ENCODE measurements at regions not wholly inside any gene's neighbourhood (a gene's known extent, or its start where the extent isn't known, plus 50 kb on each side); places are given as distances from the start of the nearest gene placed in this dataset.

- no peaks in the 10 kb centered on the region for H3K36me3 Mint-ChIP-seq
- H3K27ac Mint-ChIP-seq: no peak overlapping the region
- peak overlapping the region in 2 of 4 donors; percentile 30 to 33 for H3K4me3 Mint-ChIP-seq
- H3K4me1 Mint-ChIP-seq: peaks cover 0 to 11% (median 9%) of the 10 kb centered on the region in 3 donors
- H3K9me3 Mint-ChIP-seq: no peaks in the 10 kb centered on the region
- peaks cover 4% of the 10 kb centered on the region for H3K27me3 Mint-ChIP-seq
Measured at GRCh38 chr7:135843214-135843613, 94.6 kb upstream of the FAM180A start.

GRCh38 chr7:135842446-135843179, 94.0 kb upstream of the FAM180A start:
- Mint-ChIP-seq H3K9me3 (no peaks in the 10 kb centered on the region), H3K4me1 (peaks cover 0 to 11% (median 9%) of the 10 kb centered on the region in 3 donors), H3K27ac (no peak overlapping the region), H3K36me3 (no peaks in the 10 kb centered on the region), H3K4me3 (no peak overlapping the region), H3K27me3 (peaks cover 4% of the 10 kb centered on the region)

GRCh38 chr7:135840591-135840990, 92.0 kb upstream of the FAM180A start:
- H3K9me3 Mint-ChIP-seq: no peaks in the 10 kb centered on the region
- H3K27me3 Mint-ChIP-seq: peaks cover 4% of the 10 kb centered on the region
- H3K4me1 Mint-ChIP-seq: peaks cover 0 to 11% (median 9%) of the 10 kb centered on the region in 3 donors
- no peaks in the 10 kb centered on the region for H3K36me3 Mint-ChIP-seq
- H3K27ac Mint-ChIP-seq: no peak overlapping the region
- H3K4me3 Mint-ChIP-seq: no peak overlapping the region

GRCh38 chr7:135837675-135838074, 89.1 kb upstream of the FAM180A start:
- Mint-ChIP-seq H3K36me3 (no peaks in the 10 kb centered on the region), H3K27me3 (peaks cover 6% of the 10 kb centered on the region), H3K27ac (no peak overlapping the region), H3K9me3 (no peaks in the 10 kb centered on the region), H3K4me1 (peaks cover 6 to 12% (median 7%) of the 10 kb centered on the region in 3 donors), H3K4me3 (no peak overlapping the region)

- H3K4me3 Mint-ChIP-seq: no peak overlapping the region
- peaks cover 10 to 16% (median 13%) of the 10 kb centered on the region in 3 donors for H3K4me1 Mint-ChIP-seq
- peak overlapping the region in 1 of 3 donors; percentile 23 for H3K27ac Mint-ChIP-seq
Measured at GRCh38 chr7:135834266-135834665, 85.7 kb upstream of the FAM180A start.

GRCh38 chr7:135833642-135834041, 85.0 kb upstream of the FAM180A start:
- Mint-ChIP-seq H3K9me3 (no peaks in the 10 kb centered on the region), H3K36me3 (no peaks in the 10 kb centered on the region), H3K4me1 (peaks cover 10 to 16% (median 13%) of the 10 kb centered on the region in 3 donors), H3K27me3 (peaks cover 7% of the 10 kb centered on the region), H3K27ac (no peak overlapping the region), H3K4me3 (no peak overlapping the region)

More at GRCh38 chr7:135834266-135834665, 85.7 kb upstream of the FAM180A start:
- H3K9me3 Mint-ChIP-seq: no peaks in the 10 kb centered on the region
- H3K27me3 Mint-ChIP-seq: peaks cover 7% of the 10 kb centered on the region
- H3K36me3 Mint-ChIP-seq: no peaks in the 10 kb centered on the region

GRCh38 chr7:135831455-135832195, 83.0 kb upstream of the FAM180A start:
- Mint-ChIP-seq H3K4me1 (peaks cover 10 to 16% (median 13%) of the 10 kb centered on the region in 3 donors), H3K27me3 (peaks cover 9% of the 10 kb centered on the region)

GRCh38 chr7:135828604-135829003, 80.0 kb upstream of the FAM180A start:
- no peaks in the 10 kb centered on the region for H3K36me3 Mint-ChIP-seq
- H3K27ac Mint-ChIP-seq: no peak overlapping the region
- H3K4me1 Mint-ChIP-seq: peaks cover 5 to 7% (median 6%) of the 10 kb centered on the region in 3 donors
- no peaks in the 10 kb centered on the region for H3K9me3 Mint-ChIP-seq
- no peak overlapping the region for H3K4me3 Mint-ChIP-seq
- peaks cover 3% of the 10 kb centered on the region for H3K27me3 Mint-ChIP-seq

More at GRCh38 chr7:135831455-135832195, 83.0 kb upstream of the FAM180A start:
- H3K36me3 Mint-ChIP-seq: no peaks in the 10 kb centered on the region
- H3K4me3 Mint-ChIP-seq: no peak overlapping the region
- H3K9me3 Mint-ChIP-seq: no peaks in the 10 kb centered on the region
- H3K27ac Mint-ChIP-seq: no peak overlapping the region

- peaks cover 5 to 7% (median 6%) of the 10 kb centered on the region in 3 donors for H3K4me1 Mint-ChIP-seq
- no peak overlapping the region for H3K4me3 Mint-ChIP-seq
- no peak overlapping the region for H3K27ac Mint-ChIP-seq
- no peaks in the 10 kb centered on the region for H3K9me3 Mint-ChIP-seq
- H3K36me3 Mint-ChIP-seq: no peaks in the 10 kb centered on the region
- H3K27me3 Mint-ChIP-seq: peaks cover 3% of the 10 kb centered on the region
Measured at GRCh38 chr7:135827391-135827790, 78.8 kb upstream of the FAM180A start.

- H3K27ac Mint-ChIP-seq: no peak overlapping the region
- peaks cover 2% of the 10 kb centered on the region for H3K27me3 Mint-ChIP-seq
- H3K9me3 Mint-ChIP-seq: no peaks in the 10 kb centered on the region
- no peak overlapping the region for H3K4me3 Mint-ChIP-seq
- H3K4me1 Mint-ChIP-seq: no peaks in the 10 kb centered on the region
- no peaks in the 10 kb centered on the region for H3K36me3 Mint-ChIP-seq
Measured at GRCh38 chr7:135825406-135825805, 76.8 kb upstream of the FAM180A start.

GRCh38 chr7:135822376-135822775, 73.8 kb upstream of the FAM180A start:
- H3K27ac Mint-ChIP-seq: no peak overlapping the region
- no peaks in the 10 kb centered on the region for H3K4me1 Mint-ChIP-seq
- H3K36me3 Mint-ChIP-seq: no peaks in the 10 kb centered on the region
- H3K4me3 Mint-ChIP-seq: no peak overlapping the region
- H3K27me3 Mint-ChIP-seq: peaks cover 2% of the 10 kb centered on the region
- peaks cover 0 to 1% (median 0%) of the 10 kb centered on the region in 3 donors for H3K9me3 Mint-ChIP-seq

GRCh38 chr7:135817583-135817982, 69.0 kb upstream of the FAM180A start:
- no peak overlapping the region for H3K4me3 Mint-ChIP-seq
- H3K27me3 Mint-ChIP-seq: peaks cover 2% of the 10 kb centered on the region
- no peaks in the 10 kb centered on the region for H3K36me3 Mint-ChIP-seq
- peaks cover 0 to under 1% (median 0%) of the 10 kb centered on the region in 3 donors for H3K4me1 Mint-ChIP-seq
- peaks cover 0 to 3% (median 0%) of the 10 kb centered on the region in 3 donors for H3K9me3 Mint-ChIP-seq
- H3K27ac Mint-ChIP-seq: no peak overlapping the region

- H3K4me3 Mint-ChIP-seq: no peak overlapping the region
- peaks cover 0 to 2% (median 0%) of the 10 kb centered on the region in 3 donors for H3K4me1 Mint-ChIP-seq
- peaks cover 0 to 3% (median 0%) of the 10 kb centered on the region in 3 donors for H3K9me3 Mint-ChIP-seq
Measured at GRCh38 chr7:135815033-135815432, 66.4 kb upstream of the FAM180A start.

GRCh38 chr7:135812148-135812547, 63.5 kb upstream of the FAM180A start:
- Mint-ChIP-seq H3K27me3 (peaks cover 4% of the 10 kb centered on the region), H3K9me3 (peaks cover 0 to 1% (median 0%) of the 10 kb centered on the region in 3 donors), H3K4me3 (no peak overlapping the region), H3K36me3 (no peaks in the 10 kb centered on the region), H3K4me1 (peaks cover 0 to 2% (median 2%) of the 10 kb centered on the region in 3 donors), H3K27ac (no peak overlapping the region)

More at GRCh38 chr7:135815033-135815432, 66.4 kb upstream of the FAM180A start:
- Mint-ChIP-seq H3K27ac (no peak overlapping the region), H3K36me3 (no peaks in the 10 kb centered on the region), H3K27me3 (peaks cover 2% of the 10 kb centered on the region)

GRCh38 chr7:135811506-135811905, 62.9 kb upstream of the FAM180A start:
- no peak overlapping the region for H3K27ac Mint-ChIP-seq
- peaks cover 0 to 2% (median 2%) of the 10 kb centered on the region in 3 donors for H3K4me1 Mint-ChIP-seq
- peaks cover 4% of the 10 kb centered on the region for H3K27me3 Mint-ChIP-seq
- H3K36me3 Mint-ChIP-seq: no peaks in the 10 kb centered on the region
- no peak overlapping the region for H3K4me3 Mint-ChIP-seq
- peaks cover 0 to 1% (median 0%) of the 10 kb centered on the region in 3 donors for H3K9me3 Mint-ChIP-seq
